ENCODE measurements at regions not wholly inside any gene's neighbourhood (a gene's known extent, or its start where the extent isn't known, plus 50 kb on each side); places are given as distances from the start of the nearest gene placed in this dataset.

DNA sequence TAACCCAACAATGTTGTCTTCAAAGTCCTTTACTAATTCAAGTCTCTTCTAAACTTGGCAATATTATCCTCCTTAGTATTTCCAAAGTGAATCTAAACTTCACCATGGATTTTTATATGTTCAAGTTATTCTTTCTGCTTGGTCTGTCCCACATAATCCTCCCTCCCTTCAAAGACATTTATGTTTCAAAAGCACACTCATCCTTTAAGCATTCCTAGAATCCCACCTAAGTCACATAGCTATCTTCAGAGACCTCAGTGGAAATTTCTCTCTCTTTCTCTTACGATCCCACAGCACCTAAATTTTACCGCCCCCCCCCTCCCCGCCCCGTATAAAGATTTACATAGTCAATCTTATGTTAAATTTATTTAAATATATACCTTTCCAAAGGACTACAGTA lies 314.9 kb upstream of the GRIA3 start:
- Histone ChIP-seq H3K27me3 (ENCODE audit: control insufficient read depth, insufficient read depth, low read length) (no peaks in the 10 kb centered on the region), H3K4me3 (ENCODE audit: low read length) (no peak overlapping the region), H3K9me3 (ENCODE audit: control insufficient read depth, insufficient read depth, low read length) (no peaks in the 10 kb centered on the region), H3K27ac (ENCODE audit: low read length) (no peak overlapping the region), H3K4me1 (ENCODE audit: control insufficient read depth, insufficient read depth, low read length) (no peaks in the 10 kb centered on the region), H3K36me3 (ENCODE audit: control insufficient read depth, insufficient read depth, low read length) (no peaks in the 10 kb centered on the region)
- WGBS (ENCODE audit: insufficient coverage, insufficient read length): no CpG with 5 or more reads among the region's 4 CpGs
- DNase-seq (ENCODE audit: low read depth, low spot score): no peak

DNA sequence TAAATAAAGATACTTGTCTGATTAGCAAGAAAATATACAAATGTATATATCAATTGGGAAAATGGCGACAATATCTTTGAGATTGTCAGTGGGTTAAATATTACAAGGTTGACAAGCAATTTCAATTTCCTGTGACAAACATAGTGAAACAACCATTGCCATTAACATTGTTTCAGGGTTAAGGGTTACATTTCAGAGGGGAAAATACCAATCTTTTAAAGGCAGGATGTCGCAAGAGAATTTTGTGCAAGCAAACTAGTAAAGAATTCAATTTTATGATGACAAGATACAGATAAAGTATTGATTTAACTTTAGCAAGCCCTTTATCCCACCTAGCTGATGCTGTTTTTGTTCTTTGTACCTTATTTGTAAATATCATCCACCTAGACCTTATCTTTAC lies 305.8 kb upstream of the GRIA3 start:
- WGBS (ENCODE audit: insufficient coverage, insufficient read length): no CpG with 5 or more reads among the region's 2 CpGs
- Histone ChIP-seq H3K4me3 (ENCODE audit: low read length) (no peak overlapping the region), H3K27ac (ENCODE audit: low read length) (no peak overlapping the region), H3K36me3 (ENCODE audit: control insufficient read depth, insufficient read depth, low read length) (no peaks in the 10 kb centered on the region), H3K4me1 (ENCODE audit: control insufficient read depth, insufficient read depth, low read length) (no peaks in the 10 kb centered on the region; the same call in 1 of the 2 replicates), H3K9me3 (ENCODE audit: control insufficient read depth, insufficient read depth, low read length) (no peaks in the 10 kb centered on the region), H3K27me3 (ENCODE audit: control insufficient read depth, insufficient read depth, low read length) (no peaks in the 10 kb centered on the region)
- no peak for DNase-seq (ENCODE audit: low read depth, low spot score)

DNA sequence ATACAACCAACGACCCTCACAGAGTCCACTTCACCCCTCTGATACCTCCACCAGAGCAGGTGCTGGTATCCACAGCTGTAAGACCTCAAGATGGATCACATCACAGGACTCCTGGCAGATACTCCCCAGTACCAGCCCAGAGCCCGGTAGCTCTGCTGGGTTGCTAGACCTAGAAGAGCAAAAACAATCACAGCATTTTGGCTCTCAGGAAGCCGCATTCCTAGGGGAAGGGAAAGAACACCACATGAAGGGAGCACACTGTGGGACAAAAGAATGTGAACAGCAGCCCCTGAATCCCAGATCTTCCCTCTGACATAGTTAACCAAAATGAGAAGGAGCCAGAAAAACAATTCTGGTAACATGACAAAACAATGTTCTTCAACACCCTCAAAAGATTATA lies 303.1 kb upstream of the GRIA3 start:
- H3K9me3 ChIP-seq (ENCODE audit: control insufficient read depth, insufficient read depth, low read length): no peaks in the 10 kb centered on the region
- H3K4me3 ChIP-seq (ENCODE audit: low read length): no peak overlapping the region
- WGBS (ENCODE audit: insufficient coverage, insufficient read length): no CpG with 5 or more reads among the region's 3 CpGs
- DNase-seq (ENCODE audit: low read depth, low spot score): no peak
- no peaks in the 10 kb centered on the region for H3K36me3 ChIP-seq (ENCODE audit: control insufficient read depth, insufficient read depth, low read length)
- no peak overlapping the region for H3K27ac ChIP-seq (ENCODE audit: low read length)
- H3K4me1 ChIP-seq (ENCODE audit: control insufficient read depth, insufficient read depth, low read length): no peaks in the 10 kb centered on the region; the same call in 1 of the 2 replicates
- no peaks in the 10 kb centered on the region for H3K27me3 ChIP-seq (ENCODE audit: control insufficient read depth, insufficient read depth, low read length)

DNA sequence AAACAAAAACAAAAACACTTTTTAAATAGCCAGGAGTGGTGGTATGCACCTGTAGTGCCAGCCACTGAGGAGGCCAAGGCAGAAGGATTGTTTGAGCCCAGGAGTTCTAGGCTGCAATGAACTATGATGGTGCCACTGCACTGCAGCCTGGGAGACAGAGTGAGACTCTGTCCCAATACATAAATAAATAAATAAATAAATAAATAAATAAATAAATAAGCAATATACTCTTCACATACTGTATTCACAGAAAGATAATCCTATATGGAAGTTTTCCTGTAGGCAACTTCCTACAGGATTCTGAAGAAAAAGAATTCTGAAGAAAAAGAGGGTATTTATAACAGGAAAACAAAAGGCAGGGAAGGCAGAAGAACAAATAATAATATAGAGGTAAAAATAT lies 293.3 kb upstream of the GRIA3 start:
- no peak for DNase-seq (ENCODE audit: low read depth, low spot score)
- Histone ChIP-seq H3K27me3 (ENCODE audit: control insufficient read depth, insufficient read depth, low read length) (no peaks in the 10 kb centered on the region), H3K27ac (ENCODE audit: low read length) (no peak overlapping the region), H3K9me3 (ENCODE audit: control insufficient read depth, insufficient read depth, low read length) (no peaks in the 10 kb centered on the region), H3K4me3 (ENCODE audit: low read length) (no peak overlapping the region), H3K4me1 (ENCODE audit: control insufficient read depth, insufficient read depth, low read length) (no peaks in the 10 kb centered on the region), H3K36me3 (ENCODE audit: control insufficient read depth, insufficient read depth, low read length) (no peaks in the 10 kb centered on the region)

DNA sequence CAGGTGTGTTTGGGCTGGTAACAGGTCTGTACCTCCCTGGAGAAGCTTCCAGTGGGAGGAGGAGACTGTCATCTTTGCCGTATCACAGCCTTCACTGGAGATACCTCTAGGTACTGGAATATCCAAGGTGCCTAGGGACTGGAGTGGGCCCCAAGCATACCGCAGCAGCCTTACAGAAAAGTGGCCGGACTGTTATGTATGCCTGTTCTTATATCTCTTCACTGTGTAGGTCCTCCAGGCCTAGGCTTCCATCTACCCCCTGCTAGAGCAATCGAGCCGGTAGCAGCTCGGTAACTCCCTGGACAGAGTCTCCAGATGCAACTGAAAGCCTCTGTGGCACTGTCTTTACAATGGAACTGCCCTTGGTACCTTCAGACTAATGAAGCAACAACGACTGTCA lies 277.4 kb upstream of the GRIA3 start:
- WGBS (ENCODE audit: insufficient coverage, insufficient read length): no CpG with 5 or more reads among the region's 7 CpGs
- no peak for DNase-seq (ENCODE audit: low read depth, low spot score)
- no peaks in the 10 kb centered on the region for H3K4me1 ChIP-seq (ENCODE audit: control insufficient read depth, insufficient read depth, low read length)

DNA sequence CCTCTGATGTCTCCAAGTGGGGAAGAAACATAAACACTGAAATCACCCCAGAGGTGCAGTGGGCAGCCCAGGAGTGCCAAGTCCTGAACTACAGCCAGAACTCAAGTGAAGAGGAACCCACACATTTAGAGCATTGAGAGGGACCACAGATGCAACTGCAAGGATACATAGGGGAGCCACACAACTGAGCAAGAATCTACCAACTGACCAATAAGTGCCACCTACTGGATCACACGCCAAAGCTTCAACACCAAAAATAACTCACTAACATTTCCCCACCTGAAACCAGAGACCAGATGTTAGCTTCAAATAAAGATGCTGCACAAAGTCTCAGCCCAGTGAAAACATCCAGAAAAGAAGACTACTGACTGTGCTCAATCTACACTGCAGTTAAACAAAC lies 276.7 kb upstream of the GRIA3 start:
- no peaks in the 10 kb centered on the region for H3K36me3 ChIP-seq (ENCODE audit: control insufficient read depth, insufficient read depth, low read length)
- WGBS (ENCODE audit: insufficient coverage, insufficient read length): no CpG with 5 or more reads among the region's 1 CpG
- H3K4me1 ChIP-seq (ENCODE audit: control insufficient read depth, insufficient read depth, low read length): no peaks in the 10 kb centered on the region
- DNase-seq (ENCODE audit: low read depth, low spot score): no peak
- no peaks in the 10 kb centered on the region for H3K9me3 ChIP-seq (ENCODE audit: control insufficient read depth, insufficient read depth, low read length)
- H3K27ac ChIP-seq (ENCODE audit: low read length): no peak overlapping the region
- H3K4me3 ChIP-seq (ENCODE audit: low read length): no peak overlapping the region
- H3K27me3 ChIP-seq (ENCODE audit: control insufficient read depth, insufficient read depth, low read length): no peaks in the 10 kb centered on the region

More for the DNA sequence above, 277.4 kb upstream of the GRIA3 start:
- Histone ChIP-seq H3K27me3 (ENCODE audit: control insufficient read depth, insufficient read depth, low read length) (no peaks in the 10 kb centered on the region), H3K9me3 (ENCODE audit: control insufficient read depth, insufficient read depth, low read length) (no peaks in the 10 kb centered on the region), H3K27ac (ENCODE audit: low read length) (no peak overlapping the region), H3K4me3 (ENCODE audit: low read length) (no peak overlapping the region), H3K36me3 (ENCODE audit: control insufficient read depth, insufficient read depth, low read length) (no peaks in the 10 kb centered on the region)

DNA sequence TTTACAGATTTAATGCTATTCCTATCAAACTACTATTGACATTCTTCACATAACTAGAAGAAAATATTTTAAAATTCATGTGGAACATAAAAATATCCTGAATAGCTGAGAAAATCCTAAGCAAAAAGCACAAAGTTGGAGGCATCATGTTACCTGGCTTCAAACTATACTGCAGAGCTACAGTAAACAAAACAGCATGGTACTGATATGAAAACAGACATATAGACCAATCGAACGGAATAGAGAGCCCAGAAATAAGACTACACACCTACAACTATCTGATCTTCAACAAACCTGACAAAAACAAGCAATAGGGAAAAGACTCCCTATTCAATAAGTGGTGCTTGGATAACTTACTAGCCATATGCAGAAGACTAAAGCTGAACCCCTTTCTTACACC lies 273.4 kb upstream of the GRIA3 start:
- Histone ChIP-seq H3K4me1 (ENCODE audit: control insufficient read depth, insufficient read depth, low read length) (no peaks in the 10 kb centered on the region), H3K27me3 (ENCODE audit: control insufficient read depth, insufficient read depth, low read length) (no peaks in the 10 kb centered on the region), H3K4me3 (ENCODE audit: low read length) (no peak overlapping the region), H3K27ac (ENCODE audit: low read length) (no peak overlapping the region), H3K9me3 (ENCODE audit: control insufficient read depth, insufficient read depth, low read length) (no peaks in the 10 kb centered on the region), H3K36me3 (ENCODE audit: control insufficient read depth, insufficient read depth, low read length) (no peaks in the 10 kb centered on the region)
- WGBS (ENCODE audit: insufficient coverage, insufficient read length): no CpG with 5 or more reads among the region's 2 CpGs
- DNase-seq (ENCODE audit: low read depth, low spot score): no peak

DNA sequence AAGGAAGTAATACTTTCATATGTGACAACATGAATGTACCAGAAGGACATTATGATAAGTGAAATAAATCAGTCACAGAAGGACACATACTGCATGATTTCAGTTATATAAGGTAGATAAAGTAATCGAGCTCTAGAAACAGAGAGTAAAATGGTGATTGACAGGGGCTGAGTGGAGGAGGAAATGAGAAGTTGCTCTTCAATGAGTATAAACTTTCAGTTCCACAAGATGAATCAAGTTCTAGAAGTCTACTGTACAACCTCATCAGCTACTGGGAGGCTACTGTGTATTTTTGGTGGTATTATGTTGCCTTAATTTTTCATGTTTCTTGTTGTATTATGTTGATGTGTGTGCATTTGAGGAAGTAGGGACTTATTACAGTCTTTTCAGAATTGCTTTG lies 270.9 kb upstream of the GRIA3 start:
- Histone ChIP-seq H3K4me1 (ENCODE audit: control insufficient read depth, insufficient read depth, low read length) (no peaks in the 10 kb centered on the region), H3K36me3 (ENCODE audit: control insufficient read depth, insufficient read depth, low read length) (no peaks in the 10 kb centered on the region), H3K9me3 (ENCODE audit: control insufficient read depth, insufficient read depth, low read length) (no peaks in the 10 kb centered on the region), H3K27ac (ENCODE audit: low read length) (no peak overlapping the region), H3K27me3 (ENCODE audit: control insufficient read depth, insufficient read depth, low read length) (no peaks in the 10 kb centered on the region), H3K4me3 (ENCODE audit: low read length) (no peak overlapping the region)
- WGBS (ENCODE audit: insufficient coverage, insufficient read length): no CpG with 5 or more reads among the region's 1 CpG
- no peak for DNase-seq (ENCODE audit: low read depth, low spot score)

DNA sequence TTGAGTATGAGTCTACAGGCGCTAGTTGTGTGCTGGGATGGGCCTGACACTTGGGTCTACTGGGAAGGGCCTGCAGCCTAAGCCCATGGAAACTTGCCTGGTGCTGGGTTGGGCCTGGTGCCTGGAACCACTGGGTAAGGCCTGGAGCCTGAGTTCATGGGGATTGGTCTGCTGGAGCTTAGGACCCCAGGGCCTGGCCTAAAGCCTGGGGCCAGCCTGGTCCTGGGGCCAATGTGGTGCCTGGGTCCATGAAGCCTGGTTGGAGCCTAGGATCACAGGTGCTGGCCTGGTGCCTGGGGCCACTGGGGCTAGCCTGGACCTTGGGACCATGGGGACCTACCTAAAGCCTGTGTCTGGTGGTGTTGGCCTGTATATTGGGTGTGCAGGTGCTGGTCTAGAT lies 270.3 kb upstream of the GRIA3 start:
- H3K4me1 ChIP-seq (ENCODE audit: control insufficient read depth, insufficient read depth, low read length): no peaks in the 10 kb centered on the region
- no peak overlapping the region for H3K4me3 ChIP-seq (ENCODE audit: low read length)
- no peaks in the 10 kb centered on the region for H3K27me3 ChIP-seq (ENCODE audit: control insufficient read depth, insufficient read depth, low read length)
- no CpG with 5 or more reads among the region's 1 CpG for WGBS (ENCODE audit: insufficient coverage, insufficient read length)
- H3K36me3 ChIP-seq (ENCODE audit: control insufficient read depth, insufficient read depth, low read length): no peaks in the 10 kb centered on the region
- no peaks in the 10 kb centered on the region for H3K9me3 ChIP-seq (ENCODE audit: control insufficient read depth, insufficient read depth, low read length)
- no peak for DNase-seq (ENCODE audit: low read depth, low spot score)
- no peak overlapping the region for H3K27ac ChIP-seq (ENCODE audit: low read length)

DNA sequence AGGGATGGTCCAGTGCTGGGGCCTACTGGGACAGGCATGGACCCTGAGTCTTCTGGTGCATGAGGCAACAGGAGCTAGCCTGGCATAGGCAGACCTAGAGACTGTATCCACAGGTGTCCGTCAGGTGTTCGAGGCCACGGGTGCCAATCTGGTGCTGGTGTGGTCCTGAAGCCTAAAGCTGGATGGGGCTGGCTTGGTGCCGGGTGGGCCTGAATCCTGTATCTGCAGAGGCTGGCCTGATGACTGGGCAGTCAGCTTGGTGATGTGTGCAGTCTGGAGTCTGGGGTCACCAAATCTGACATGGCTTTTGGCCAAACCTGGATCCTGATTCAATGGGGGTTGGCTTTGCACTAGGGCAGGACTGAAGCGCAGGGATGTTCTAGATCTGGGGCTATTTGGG lies 269.8 kb upstream of the GRIA3 start:
- no peaks in the 10 kb centered on the region for H3K27me3 ChIP-seq (ENCODE audit: control insufficient read depth, insufficient read depth, low read length)
- no peak for DNase-seq (ENCODE audit: low read depth, low spot score)
- H3K4me3 ChIP-seq (ENCODE audit: low read length): no peak overlapping the region
- H3K27ac ChIP-seq (ENCODE audit: low read length): no peak overlapping the region
- H3K36me3 ChIP-seq (ENCODE audit: control insufficient read depth, insufficient read depth, low read length): no peaks in the 10 kb centered on the region
- H3K9me3 ChIP-seq (ENCODE audit: control insufficient read depth, insufficient read depth, low read length): no peaks in the 10 kb centered on the region
- WGBS (ENCODE audit: insufficient coverage, insufficient read length): no CpG with 5 or more reads among the region's 5 CpGs
- no peaks in the 10 kb centered on the region for H3K4me1 ChIP-seq (ENCODE audit: control insufficient read depth, insufficient read depth, low read length)

DNA sequence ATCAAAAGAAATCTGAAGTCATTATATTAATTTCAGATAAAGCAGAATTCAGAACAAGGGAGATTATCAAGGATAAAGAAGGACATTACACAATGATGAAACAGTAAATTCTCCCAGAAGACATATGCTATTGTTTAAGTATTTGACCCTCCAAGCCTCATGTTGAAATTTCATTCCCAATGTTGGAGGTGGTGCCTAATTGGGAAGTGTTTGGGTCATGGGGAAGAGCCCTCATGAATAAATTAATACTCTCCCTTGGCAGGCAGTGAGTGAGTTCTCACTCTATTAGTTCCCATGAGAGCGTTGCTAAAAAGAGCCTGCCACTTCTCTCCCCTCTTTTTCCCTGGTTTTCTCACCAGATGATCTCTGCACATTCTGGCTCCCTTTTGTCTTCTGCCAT lies 249.9 kb upstream of the GRIA3 start:
- Histone ChIP-seq H3K4me1 (ENCODE audit: control insufficient read depth, insufficient read depth, low read length) (no peaks in the 10 kb centered on the region), H3K9me3 (ENCODE audit: control insufficient read depth, insufficient read depth, low read length) (no peaks in the 10 kb centered on the region), H3K4me3 (ENCODE audit: low read length) (no peak overlapping the region), H3K27ac (ENCODE audit: low read length) (no peak overlapping the region), H3K27me3 (ENCODE audit: control insufficient read depth, insufficient read depth, low read length) (no peaks in the 10 kb centered on the region), H3K36me3 (ENCODE audit: control insufficient read depth, insufficient read depth, low read length) (no peaks in the 10 kb centered on the region)
- DNase-seq (ENCODE audit: low read depth, low spot score): no peak
- WGBS (ENCODE audit: insufficient coverage, insufficient read length): no CpG with 5 or more reads among the region's 1 CpG
